KMS-11 (cell line): ENCODE measurements at regions not wholly inside any gene's neighbourhood (a gene's known extent, or its start where the extent isn't known, plus 50 kb on each side); places are given as distances from the start of the nearest gene placed in this dataset.

Experiments
- H2AFZ ChIP-seq: fragments of 200-600 bp; sonication (generic); 2 replicates; pipeline ENCODE4 v1.6.1; 2016; ENCODE audit warnings: antibody characterized with exemption, mixed run types, low read depth
- H3K27ac ChIP-seq: fragments of 200-600 bp; sonication (generic); 2 replicates; pipeline ENCODE4 v1.6.1; 2016; ENCODE audit warnings: mild to moderate bottlenecking, mixed run types
- H3K27me3 ChIP-seq: fragments of 200-600 bp; sonication (generic); 2 replicates; pipeline ENCODE4 v1.6.1; 2017; ENCODE audit warnings: mild to moderate bottlenecking, low read depth, mixed run types, moderate library complexity; ENCODE audit not compliant: insufficient read depth
- H3K36me3 ChIP-seq: fragments of 200-600 bp; sonication (generic); 2 replicates; pipeline ENCODE4 v1.6.1; 2017; ENCODE audit warnings: mild to moderate bottlenecking, mixed run types; ENCODE audit not compliant: insufficient read depth
- H3K4me1 ChIP-seq: fragments of 200-600 bp; sonication (generic); 2 replicates; pipeline ENCODE4 v1.6.1; 2016; ENCODE audit warnings: mild to moderate bottlenecking, low read depth, mixed run types; ENCODE audit not compliant: poor library complexity, severe bottlenecking
- H3K4me2 ChIP-seq: fragments of 200-600 bp; sonication (generic); 2 replicates; pipeline ENCODE4 v1.7.0; 2016; ENCODE audit warnings: mild to moderate bottlenecking, mixed run types
- H3K4me3 ChIP-seq: fragments of 200-600 bp; sonication (generic); IDR thresholded peaks from 2 replicates; pipeline ENCODE4 v1.6.1; 2017; ENCODE audit warnings: low read depth, low read length, mixed read lengths; ENCODE audit not compliant: insufficient read depth
- H3K79me2 ChIP-seq: fragments of 200-600 bp; sonication (generic); 2 replicates; pipeline ENCODE4 v1.6.1; 2016; ENCODE audit warnings: low read depth, mixed run types; ENCODE audit not compliant: insufficient read depth
- H3K9ac ChIP-seq: fragments of 200-600 bp; sonication (generic); 2 replicates; pipeline ENCODE4 v1.6.1; 2016; ENCODE audit warnings: mild to moderate bottlenecking, mixed run types
- H4K20me1 ChIP-seq: fragments of 200-600 bp; sonication (generic); 2 replicates; pipeline ENCODE4 v1.6.1; 2016; ENCODE audit warnings: mild to moderate bottlenecking, mixed run types; ENCODE audit not compliant: insufficient read depth
- CTCF ChIP-seq: fragments of 200-600 bp; sonication (generic); conservative IDR thresholded peaks from 2 replicates; pipeline ENCODE4 v1.6.1; 2017; ENCODE audit warnings: low read depth, mild to moderate bottlenecking, antibody characterized with exemption, low read length, moderate library complexity, mixed read lengths

GRCh38 chr17:79412886-79413390 lies 197.9 kb downstream of the RBFOX3 start:
- H3K79me2 ChIP-seq: no peaks in the 10 kb centered on the region
- TF ChIP-seq CTCF: no peak
- H2AFZ ChIP-seq: no peak overlapping the region
- H3K27ac ChIP-seq: no peak overlapping the region
- H3K36me3 ChIP-seq: no peaks in the 10 kb centered on the region
- no peak overlapping the region for H3K9ac ChIP-seq
- no peak overlapping the region for H3K4me3 ChIP-seq
- H4K20me1 ChIP-seq: no peaks in the 10 kb centered on the region
- no peaks in the 10 kb centered on the region for H3K4me1 ChIP-seq
- no peak overlapping the region for H3K4me2 ChIP-seq
- peaks cover 96% of the 10 kb centered on the region for H3K27me3 ChIP-seq

- H2AFZ ChIP-seq: no peak overlapping the region
- H3K79me2 ChIP-seq: no peaks in the 10 kb centered on the region
- no peak overlapping the region for H3K4me2 ChIP-seq
- H3K27me3 ChIP-seq: peaks cover 96% of the 10 kb centered on the region
- H3K4me3 ChIP-seq: no peak overlapping the region
- H3K9ac ChIP-seq: no peak overlapping the region
- H3K4me1 ChIP-seq: no peaks in the 10 kb centered on the region
- no peaks in the 10 kb centered on the region for H4K20me1 ChIP-seq
- no peaks in the 10 kb centered on the region for H3K36me3 ChIP-seq
- H3K27ac ChIP-seq: no peak overlapping the region
- no peak for TF ChIP-seq CTCF
These were observed 198.7 kb downstream of the RBFOX3 start for GRCh38 chr17:79412110-79412509.

GRCh38 chr17:79411419-79411818 lies 199.4 kb downstream of the RBFOX3 start:
- no peak for TF ChIP-seq CTCF
- Histone ChIP-seq H3K27ac (no peak overlapping the region), H2AFZ (no peak overlapping the region), H3K9ac (no peak overlapping the region), H3K4me2 (no peak overlapping the region), H3K4me3 (no peak overlapping the region), H3K27me3 (peaks cover 96% of the 10 kb centered on the region), H3K36me3 (no peaks in the 10 kb centered on the region), H3K79me2 (no peaks in the 10 kb centered on the region), H3K4me1 (no peaks in the 10 kb centered on the region), H4K20me1 (no peaks in the 10 kb centered on the region)

- Histone ChIP-seq H3K27me3 (peaks cover 96% of the 10 kb centered on the region), H2AFZ (no peak overlapping the region), H3K4me1 (no peaks in the 10 kb centered on the region), H3K36me3 (no peaks in the 10 kb centered on the region), H4K20me1 (no peaks in the 10 kb centered on the region), H3K79me2 (no peaks in the 10 kb centered on the region), H3K4me2 (no peak overlapping the region), H3K4me3 (no peak overlapping the region), H3K27ac (no peak overlapping the region), H3K9ac (no peak overlapping the region)
- TF ChIP-seq CTCF: no peak
These were observed 200.2 kb downstream of the RBFOX3 start for GRCh38 chr17:79410681-79411080.
